ENCODE measurements at regions not wholly inside any gene's neighbourhood (a gene's known extent, or its start where the extent isn't known, plus 50 kb on each side); places are given as distances from the start of the nearest gene placed in this dataset.

GRCh38 chr1:95974586-95974985 is 740.6 kb downstream of the RWDD3 start:
- TF ChIP-seq CTCF (IDR thresholded peaks at IDR 0.05) (no peak), POLR2A (IDR thresholded peaks at IDR 0.05; ENCODE audit: low read depth) (no peak)
